GM12875 (cell line): ENCODE measurements at regions not wholly inside any gene's neighbourhood (a gene's known extent, or its start where the extent isn't known, plus 50 kb on each side); places are given as distances from the start of the nearest gene placed in this dataset.

Experiments used
- H3K4me3 ChIP-seq: one replicate; pipeline ENCODE4 v1.5.1; 2011; ENCODE audit warnings: low read depth, low read length, control low read depth
- TF ChIP-seq, protein P1 (sequence below): IDR thresholded peaks from 2 replicates; pipeline ENCODE4 v1.5.1; 2011; ENCODE audit warnings: low read depth, mild to moderate bottlenecking, control low read depth, inconsistent platforms, low read length, moderate library complexity, borderline replicate concordance; ENCODE audit not compliant: insufficient read depth

DNA sequence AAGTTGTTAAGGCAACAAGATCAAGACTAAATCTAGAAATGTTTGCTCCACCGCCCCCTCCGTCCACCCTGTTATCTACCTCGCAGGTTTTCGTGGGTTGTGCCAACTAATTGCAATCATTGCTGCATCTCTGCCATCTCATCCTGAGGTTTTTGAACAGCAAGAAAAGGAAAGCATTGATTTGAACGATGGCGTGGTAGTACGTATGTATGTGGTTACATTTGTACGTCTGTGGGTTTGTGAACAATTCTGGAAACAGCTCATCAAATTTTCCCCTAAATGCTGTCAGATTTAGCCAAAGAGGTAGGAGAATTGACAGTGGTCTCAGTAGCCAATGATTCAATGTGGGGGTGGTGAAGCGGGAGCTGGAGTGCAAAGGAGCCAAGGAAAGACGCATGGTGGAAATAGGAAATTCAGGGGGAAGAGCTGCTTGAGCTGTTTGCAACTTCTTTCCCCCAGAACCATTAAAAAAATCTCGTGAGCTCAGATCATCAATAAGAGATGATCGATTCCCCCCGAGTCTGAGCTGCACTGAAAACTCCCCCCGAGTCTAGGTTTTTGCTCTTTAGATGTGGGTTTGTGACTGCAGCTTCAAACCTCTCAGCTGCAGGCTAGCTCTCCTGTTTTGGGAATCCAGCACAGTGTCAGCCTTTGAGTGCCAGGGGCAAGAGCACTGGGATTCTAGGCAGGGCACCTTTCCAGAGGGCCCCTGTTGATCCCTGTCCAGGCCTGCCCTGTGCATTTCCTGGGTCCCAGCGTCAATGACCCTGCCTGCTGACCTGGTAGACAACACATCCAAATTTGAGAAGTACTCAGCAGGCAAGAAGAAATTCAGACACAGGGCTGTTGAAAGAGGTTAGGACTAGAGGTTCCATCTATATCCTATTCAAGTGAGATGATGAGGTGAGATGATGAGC is 72.6 kb upstream of the LY86 start:
- TF ChIP-seq, protein P1, sequence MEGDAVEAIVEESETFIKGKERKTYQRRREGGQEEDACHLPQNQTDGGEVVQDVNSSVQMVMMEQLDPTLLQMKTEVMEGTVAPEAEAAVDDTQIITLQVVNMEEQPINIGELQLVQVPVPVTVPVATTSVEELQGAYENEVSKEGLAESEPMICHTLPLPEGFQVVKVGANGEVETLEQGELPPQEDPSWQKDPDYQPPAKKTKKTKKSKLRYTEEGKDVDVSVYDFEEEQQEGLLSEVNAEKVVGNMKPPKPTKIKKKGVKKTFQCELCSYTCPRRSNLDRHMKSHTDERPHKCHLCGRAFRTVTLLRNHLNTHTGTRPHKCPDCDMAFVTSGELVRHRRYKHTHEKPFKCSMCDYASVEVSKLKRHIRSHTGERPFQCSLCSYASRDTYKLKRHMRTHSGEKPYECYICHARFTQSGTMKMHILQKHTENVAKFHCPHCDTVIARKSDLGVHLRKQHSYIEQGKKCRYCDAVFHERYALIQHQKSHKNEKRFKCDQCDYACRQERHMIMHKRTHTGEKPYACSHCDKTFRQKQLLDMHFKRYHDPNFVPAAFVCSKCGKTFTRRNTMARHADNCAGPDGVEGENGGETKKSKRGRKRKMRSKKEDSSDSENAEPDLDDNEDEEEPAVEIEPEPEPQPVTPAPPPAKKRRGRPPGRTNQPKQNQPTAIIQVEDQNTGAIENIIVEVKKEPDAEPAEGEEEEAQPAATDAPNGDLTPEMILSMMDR = no peak
- no peak overlapping the region for H3K4me3 ChIP-seq

DNA sequence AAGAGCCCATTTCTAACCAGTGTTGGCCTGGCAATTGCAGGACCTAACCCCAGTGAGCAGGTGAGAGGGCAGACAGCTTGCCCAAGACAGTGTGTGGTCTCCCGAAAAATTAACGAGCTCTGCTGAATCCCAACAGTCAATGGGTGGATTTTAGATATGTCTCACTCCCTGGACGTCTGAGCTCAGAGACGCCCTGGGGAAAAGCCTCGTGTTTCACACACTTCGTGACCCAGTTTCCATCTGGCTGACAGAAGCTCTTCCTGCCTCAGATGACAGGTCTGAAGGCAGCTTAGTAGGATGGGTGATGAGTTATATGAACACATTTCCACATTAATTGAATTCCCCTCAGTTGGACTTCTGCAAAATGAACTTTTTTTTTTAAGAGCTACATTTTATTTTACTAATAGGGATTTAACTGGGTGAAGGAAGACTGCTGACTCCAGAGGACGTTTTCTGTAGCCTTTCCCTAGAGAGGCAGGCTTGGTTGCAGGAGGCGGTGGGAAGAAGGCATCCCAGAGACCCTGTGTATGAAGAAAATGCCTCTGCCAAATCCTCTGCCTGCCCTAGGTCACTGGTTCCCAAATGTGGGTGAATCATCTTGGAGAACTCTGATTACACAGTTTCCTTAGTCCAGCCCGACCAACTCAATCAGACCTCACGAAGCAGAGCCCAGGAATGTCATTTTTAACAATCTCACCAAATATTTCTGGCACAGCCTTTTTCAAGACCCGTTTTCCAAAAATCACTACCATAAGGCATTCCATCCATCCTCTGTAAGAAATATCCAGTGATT is 71.7 kb upstream of the LY86 start:
- H3K4me3 ChIP-seq = no peak overlapping the region
- TF ChIP-seq, protein P1 = no peak

DNA sequence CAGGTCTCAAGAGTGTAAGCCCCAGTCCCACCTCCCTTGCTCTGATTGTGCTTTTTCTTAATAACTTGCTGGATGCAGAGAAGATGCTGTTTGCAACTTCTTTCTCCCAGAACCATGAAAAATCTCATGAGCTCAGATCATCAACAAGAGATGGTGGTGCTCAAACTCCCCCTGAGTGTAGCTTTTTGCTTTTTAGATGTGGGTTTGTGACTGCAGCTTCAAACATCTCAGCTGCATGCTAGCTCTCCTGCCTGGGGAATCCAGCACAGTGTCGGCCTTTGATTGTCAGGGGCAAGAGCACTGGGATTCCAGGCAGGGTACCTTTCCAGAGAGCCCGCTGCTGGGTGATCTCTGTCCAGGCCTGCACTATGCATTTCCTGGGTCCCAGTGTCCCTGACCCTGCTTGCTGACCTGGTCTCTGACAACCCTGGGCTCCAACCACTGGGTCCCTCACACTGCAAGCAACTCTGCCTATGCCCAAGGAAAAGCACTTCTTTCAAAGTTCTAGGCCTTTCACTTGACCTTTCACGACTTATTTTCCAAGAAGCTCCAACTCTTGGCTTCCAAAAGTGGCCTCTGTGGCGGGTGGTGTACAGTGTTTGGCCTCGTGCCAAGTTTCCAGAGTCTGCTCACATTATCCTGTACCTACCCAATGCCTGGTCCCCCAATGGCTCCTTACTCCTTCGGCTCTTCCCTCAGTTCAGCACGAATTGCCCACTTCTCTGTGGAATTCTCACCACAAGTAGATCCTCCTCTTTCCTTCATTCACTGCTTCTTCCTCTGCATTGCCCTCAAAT is 69.7 kb upstream of the LY86 start:
- TF ChIP-seq, protein P1 = no peak
- no peak overlapping the region for H3K4me3 ChIP-seq

DNA sequence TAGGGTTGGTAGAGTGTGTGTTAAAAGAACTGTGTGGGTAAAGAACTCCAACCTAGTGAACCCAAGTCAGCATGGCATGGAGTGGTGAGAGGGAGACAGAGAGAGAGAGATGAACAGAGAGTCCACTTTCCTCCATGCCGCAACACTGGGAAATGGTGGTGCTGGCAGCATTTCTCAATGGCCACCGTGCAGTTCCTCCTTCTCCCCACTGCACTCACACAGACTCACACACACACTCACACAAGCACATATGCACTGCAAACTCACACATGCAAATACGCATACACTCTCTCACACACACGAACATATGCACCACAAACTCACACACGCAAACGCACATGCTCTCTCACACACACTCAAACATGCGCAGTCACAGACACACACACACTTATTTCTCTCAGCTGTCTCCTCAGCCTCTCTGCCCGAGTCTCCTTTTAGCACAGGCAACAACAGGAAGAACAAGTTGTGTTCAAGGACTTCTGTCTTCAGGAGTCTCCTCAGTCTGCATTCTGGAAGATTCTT is 66.5 kb upstream of the LY86 start:
- H3K4me3 ChIP-seq = no peak overlapping the region
- TF ChIP-seq, protein P1 = no peak

DNA sequence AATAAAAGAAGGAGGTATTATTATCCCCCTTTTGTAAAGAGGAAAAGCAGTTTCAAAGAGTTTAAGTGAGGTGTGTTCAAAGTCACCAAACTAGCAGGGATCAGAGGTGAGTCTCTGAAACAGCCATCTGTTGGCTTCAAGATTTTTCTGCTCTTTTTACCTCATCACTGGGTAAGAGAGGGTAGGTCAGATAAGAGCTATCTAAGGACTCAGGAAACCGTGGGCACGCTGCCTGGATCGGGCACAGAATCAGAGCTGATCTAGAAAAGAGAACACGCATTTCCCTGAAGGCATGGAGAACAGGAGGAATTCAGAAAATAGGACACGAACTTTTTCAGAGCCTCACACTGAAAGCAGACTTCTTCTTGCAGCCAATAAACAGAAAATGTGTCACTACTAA is 65.8 kb upstream of the LY86 start:
- TF ChIP-seq, protein P1 = no peak
- no peak overlapping the region for H3K4me3 ChIP-seq

DNA sequence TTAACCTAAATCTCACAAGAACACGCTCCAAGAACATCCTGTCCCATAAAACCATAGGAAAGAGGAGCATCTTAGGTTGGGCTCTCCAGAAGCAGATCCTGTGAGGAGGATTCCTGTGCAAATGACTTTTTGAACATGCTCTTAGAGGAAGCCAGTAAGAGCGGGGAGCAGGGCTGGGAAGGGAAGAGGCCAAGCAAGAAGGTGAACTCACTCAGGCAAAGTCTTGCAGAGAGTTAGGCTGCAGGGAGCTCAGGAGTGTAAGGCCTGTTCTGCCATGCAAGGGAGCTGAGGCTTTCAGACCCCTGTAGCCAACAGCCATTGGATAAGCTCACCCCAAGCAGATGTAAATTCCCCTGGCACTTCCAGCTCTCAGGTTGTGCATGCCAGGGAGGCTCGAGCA is 63.6 kb upstream of the LY86 start:
- H3K4me3 ChIP-seq = no peak overlapping the region
- TF ChIP-seq, protein P1 = no peak
